WI38 (cell line): ENCODE measurements at regions not wholly inside any gene's neighbourhood (a gene's known extent, or its start where the extent isn't known, plus 50 kb on each side); places are given as distances from the start of the nearest gene placed in this dataset.

Experiments
- H3K4me3 ChIP-seq: 2 replicates; pipeline ENCODE4 v1.5.1; 2011; ENCODE audit warnings: low read depth, mild to moderate bottlenecking, control low read depth, low read length
- CTCF ChIP-seq: IDR thresholded peaks from 2 replicates; pipeline ENCODE4 v1.5.1; 2012; ENCODE audit warnings: low read depth, mild to moderate bottlenecking, control low read depth, low read length

- no peak overlapping the region for H3K4me3 ChIP-seq
- no peak for TF ChIP-seq CTCF
Observed at GRCh38 chrX:120819126-120819525, 56.5 kb downstream of the CT47B1 start.

- no peak overlapping the region for H3K4me3 ChIP-seq
- TF ChIP-seq CTCF: no peak
Observed at GRCh38 chrX:120813982-120814381, 61.7 kb downstream of the CT47B1 start.

GRCh38 chrX:120801426-120801825 lies 74.2 kb downstream of the CT47B1 start:
- TF ChIP-seq CTCF: no peak
- H3K4me3 ChIP-seq: no peak overlapping the region

GRCh38 chrX:120797188-120797851 lies 78.3 kb downstream of the CT47B1 start:
- no peak overlapping the region for H3K4me3 ChIP-seq

GRCh38 chrX:120795301-120795700 lies 80.4 kb downstream of the CT47B1 start:
- TF ChIP-seq CTCF: no peak

More at GRCh38 chrX:120797188-120797851, 78.3 kb downstream of the CT47B1 start:
- TF ChIP-seq CTCF: no peak

GRCh38 chrX:120794525-120794975 lies 81.1 kb downstream of the CT47B1 start:
- no peak overlapping the region for H3K4me3 ChIP-seq
- TF ChIP-seq CTCF: no peak

More at GRCh38 chrX:120795301-120795700, 80.4 kb downstream of the CT47B1 start:
- no peak overlapping the region for H3K4me3 ChIP-seq

GRCh38 chrX:120793098-120793497 lies 82.6 kb downstream of the CT47B1 start:
- TF ChIP-seq CTCF: no peak

More at GRCh38 chrX:120793098-120793497, 82.6 kb downstream of the CT47B1 start:
- no peak overlapping the region for H3K4me3 ChIP-seq
